GM12892 (cell line): ENCODE measurements at regions not wholly inside any gene's neighbourhood (a gene's known extent, or its start where the extent isn't known, plus 50 kb on each side); places are given as distances from the start of the nearest gene placed in this dataset.

Experiments used
- POLR2A ChIP-seq: IDR thresholded peaks from 2 replicates; pipeline ENCODE4 v1.6.1; 2011; ENCODE audit warnings: low read depth, low read length, control low read depth
- POLR2AphosphoS5 ChIP-seq: IDR thresholded peaks from 2 replicates; pipeline ENCODE4 v1.6.1; 2011; ENCODE audit warnings: low read depth, low read length, control low read depth
- TAF1 ChIP-seq: IDR thresholded peaks from 2 replicates; pipeline ENCODE4 v1.6.1; 2011; ENCODE audit warnings: low read depth, mild to moderate bottlenecking, control low read depth, low read length, borderline replicate concordance

GRCh38 chr17:62162898-62163297 lies 97.8 kb upstream of the MED13 start:
- TF ChIP-seq POLR2A (no peak), POLR2AphosphoS5 (no peak), TAF1 (no peak)
